A549 (cell line): ENCODE measurements at regions not wholly inside any gene's neighbourhood (a gene's known extent, or its start where the extent isn't known, plus 50 kb on each side); places are given as distances from the start of the nearest gene placed in this dataset.

Experiments
- CTCF ChIP-seq: fragments of >200 bp; sonication (Bioruptor Twin); formaldehyde crosslinking; IDR thresholded peaks from 3 replicates; pipeline ENCODE4 v1.5.1; 2016
- ELK1 ChIP-seq: fragments of 150-350 bp; IDR thresholded peaks from 2 replicates; pipeline ENCODE4 v1.6.1; 2014; ENCODE audit warnings: low read depth, mild to moderate bottlenecking, low read length
- MYC ChIP-seq: IDR thresholded peaks from 2 replicates; pipeline ENCODE4 v1.6.1; 2012; ENCODE audit warnings: mild to moderate bottlenecking, inconsistent platforms, low read length, improper control_type of control experiment, borderline replicate concordance
- POLR2A ChIP-seq: IDR thresholded peaks from 2 replicates; pipeline ENCODE4 v1.6.1; 2012; ENCODE audit warnings: mild to moderate bottlenecking, low read length
- POLR2AphosphoS2 ChIP-seq: conservative IDR thresholded peaks from 2 replicates; pipeline ENCODE4 v1.6.1; 2012; ENCODE audit warnings: low read length, improper control_type of control experiment, inconsistent platforms
- RAD21 ChIP-seq, 2 experiments: fragments of >200 bp in 1 of 2; sonication (Bioruptor Twin) in 1 of 2; formaldehyde crosslinking in 1 of 2; IDR thresholded peaks in 1 of 2; conservative IDR thresholded peaks in 1 of 2; 2 replicates in 1 of 2; 3 replicates in 1 of 2; pipeline ENCODE4 v1.6.1; 2012 to 2018; ENCODE audit warnings: inconsistent platforms in 1 of 2

- no peak for TF ChIP-seq MYC
- TF ChIP-seq CTCF, result no peak
- TF ChIP-seq POLR2A, result no peak
- TF ChIP-seq POLR2AphosphoS2, result no peak
- TF ChIP-seq ELK1, result no peak
- no peak for TF ChIP-seq RAD21 (conservative IDR thresholded peaks at IDR 0.05 in 1 of 2, IDR thresholded peaks at IDR 0.05 in 1 of 2)
These were observed 772.7 kb downstream of the STPG2 start for GRCh38 chr4:97370568-97370967.
